HepG2 (cell line): ENCODE measurements at regions not wholly inside any gene's neighbourhood (a gene's known extent, or its start where the extent isn't known, plus 50 kb on each side); places are given as distances from the start of the nearest gene placed in this dataset.
A peak's percentile ranks its signal among the peaks of the same experiment; 100 is the strongest.

ENCODE experiments used
- ATAC-seq: fragments of 200-7000 bp; cut with Tn5 transposase; 3 replicates; pipeline ENCODE4 v1.9.1; 2020; ENCODE audit warnings: mild to moderate bottlenecking, moderate library complexity
- BruUV-seq: library from RNA; stranded (reverse); fragments of 400-500 nt; replicated peaks from 2 replicates; lab custom pipeline; 2021; lab: Mats Ljungman, UMichigan
- CTCF ChIA-PET: fragments of 300-600 bp; formaldehyde crosslinking; extraction: SDS; loops from one replicate; lab custom pipeline; 2021; ENCODE audit warnings: low total read pairs, inconsistent platforms, low intra/inter-chr PET ratio; lab: Yijun Ruan, JAX
- POLR2A ChIA-PET: fragments of 350-600 bp; sonication (Branson Sonifier 250); formaldehyde crosslinking; loops from one replicate; lab custom pipeline; 2020; ENCODE audit warnings: antibody characterized with exemption, inconsistent platforms; lab: Yijun Ruan, JAX
- DNase-seq: peaks from one replicate; pipeline ENCODE4 v3.0.0-alpha.2; 2015; ENCODE audit warnings: low spot score
- FAIRE-seq: peaks from 3 replicates; lab custom pipeline; 2011; peaks lifted over from hg19 to GRCh38; lab: Jason Lieb, UNC
- H2AFZ ChIP-seq: one replicate; pipeline ENCODE4 v1.6.1; 2011; ENCODE audit warnings: low read length, inconsistent platforms
- H3K27ac ChIP-seq: fragments of 300-600 bp; 3 replicates; pipeline ENCODE4 v1.8.0; 2011; ENCODE audit warnings: mixed run types, mild to moderate bottlenecking, mixed read lengths, low read length, inconsistent platforms; ENCODE audit not compliant: insufficient read depth; ENCODE audit errors: extremely low read length
- H3K27me3 ChIP-seq, 2 experiments: fragments of 200-600 bp in 1 of 2; 2 replicates in 1 of 2; 3 replicates in 1 of 2; pipeline versions ENCODE4 v1.6.0 to v1.8.0; 2011; ENCODE audit warnings: low read length in 2 of 2, mild to moderate bottlenecking in 2 of 2, moderate library complexity in 2 of 2, inconsistent platforms in 1 of 2; ENCODE audit not compliant: insufficient read depth in 2 of 2, control insufficient read depth in 1 of 2
- H3K36me3 ChIP-seq, 2 experiments: fragments of 200-600 bp in 1 of 2; replicated peaks in 1 of 2; 2 replicates in 1 of 2; 3 replicates in 1 of 2; pipeline versions ENCODE4 v1.5.1 to v1.8.0; 2011; ENCODE audit warnings: low read length in 2 of 2, inconsistent platforms in 1 of 2; ENCODE audit not compliant: insufficient read depth in 2 of 2, control insufficient read depth in 1 of 2
- H3K4me1 ChIP-seq: 2 replicates; pipeline ENCODE4 v1.5.1; 2012; ENCODE audit warnings: low read length, inconsistent platforms; ENCODE audit not compliant: insufficient read depth
- H3K4me2 ChIP-seq: 2 replicates; pipeline ENCODE4 v1.6.0; 2011; ENCODE audit warnings: low read depth, low read length, inconsistent platforms
- H3K4me3 ChIP-seq, 3 experiments: fragments of 200-600 bp in 1 of 3; sonication (generic), shearing (Covaris generic) in 1 of 3; replicated peaks in 1 of 3; 2 replicates each; pipeline ENCODE4 v1.5.1; 2011 to 2016; ENCODE audit warnings: low read length in 3 of 3, inconsistent platforms in 2 of 3, low read depth in 2 of 3, mild to moderate bottlenecking in 2 of 3, control low read depth in 1 of 3, mixed read lengths in 1 of 3; ENCODE audit not compliant: insufficient read depth in 1 of 3
- H3K79me2 ChIP-seq: one replicate; pipeline ENCODE4 v1.6.1; 2011; ENCODE audit warnings: low read length, inconsistent platforms; ENCODE audit not compliant: insufficient read depth
- H3K9ac ChIP-seq: 2 replicates; pipeline ENCODE4 v1.6.0; 2011; ENCODE audit warnings: mild to moderate bottlenecking, low read depth, low read length, inconsistent platforms; ENCODE audit not compliant: insufficient read depth
- H3K9me3 ChIP-seq: 2 replicates; pipeline ENCODE4 v1.5.1; 2012; ENCODE audit warnings: mild to moderate bottlenecking, low read length
- H4K20me1 ChIP-seq: 2 replicates; pipeline ENCODE4 v1.6.0; 2011; ENCODE audit warnings: inconsistent platforms, mild to moderate bottlenecking, low read length, moderate library complexity; ENCODE audit not compliant: insufficient read depth
- ATF7 ChIP-seq, 2 experiments: fragments of 450-650 bp in 1 of 2; sonication (generic) in 1 of 2; formaldehyde crosslinking in 1 of 2; IDR thresholded peaks; 2 replicates each; pipeline versions ENCODE4 v1.4.0 to v1.6.1; 2016 to 2020; ENCODE audit warnings: antibody characterized with exemption in 1 of 2, mild to moderate bottlenecking in 1 of 2, missing genetic modification reagents in 1 of 2
- ZBTB14 ChIP-seq: sonication (generic); formaldehyde crosslinking; IDR thresholded peaks from 2 replicates; pipeline ENCODE4 v1.4.0; 2020; ENCODE audit warnings: missing genetic modification reagents
- ZNF367 ChIP-seq: sonication (generic); formaldehyde crosslinking; IDR thresholded peaks from 2 replicates; pipeline ENCODE4 v1.4.0; 2020; ENCODE audit warnings: missing genetic modification reagents, borderline replicate concordance
- WGBS: methylation state at CpG from one replicate; pipeline ENCODE4 v1.1.6; 2017; ENCODE audit warnings: low lambda C conversion rate; 5-methylcytosine and 5-hydroxymethylcytosine counted together
- in situ Hi-C: cut with HindIII; loops from 2 replicates; pipeline ENCODE4 v1.10.0; 2017; ENCODE audit warnings: low pct_unique_long_range_greater_than_20kb; ENCODE audit not compliant: extremely low pct_ligation_motif_present
- intact Hi-C: fragments of 100-400 bp; cut with micrococcal nuclease; formaldehyde crosslinking; loops from one replicate; pipeline ENCODE4 v1.10.0; 2022; ENCODE audit not compliant: unreplicated experiment

GRCh38 chr9:105030285-105030684 is 102.3 kb upstream of the ABCA1 start:
- H4K20me1 ChIP-seq, result no peaks in the 10 kb centered on the region
- ChIA-PET CTCF (no interaction called here), POLR2A (no interaction called here)
- H3K79me2 ChIP-seq, result no peaks in the 10 kb centered on the region
- WGBS, result 73% methylated on average over 3 of the region's 3 CpGs
- H2AFZ ChIP-seq, result no peak overlapping the region
- no peaks in the 10 kb centered on the region for H3K9me3 ChIP-seq
- H3K27me3 ChIP-seq, result no peaks in the 10 kb centered on the region
- in situ Hi-C loops, result no loop called here
- H3K27ac ChIP-seq, result no peak overlapping the region
- intact Hi-C loops, result no loop called here
- H3K4me2 ChIP-seq, result no peak overlapping the region
- no peak overlapping the region for H3K4me3 ChIP-seq
- DNase-seq, result no peak
- no peak overlapping the region for H3K9ac ChIP-seq
- no peaks in the 10 kb centered on the region for H3K36me3 ChIP-seq
- no TSS peak for BruUV-seq
- TF ChIP-seq ZNF367 (CRISPR knock-in tag), result no peak
- no peaks in the 10 kb centered on the region for H3K4me1 ChIP-seq
- no peak for ATAC-seq
- FAIRE-seq, result no peak

GRCh38 chr9:105037139-105037538 is 109.2 kb upstream of the ABCA1 start:
- Histone ChIP-seq H3K4me3 (no peak overlapping the region), H3K4me1 (no peaks in the 10 kb centered on the region), H3K4me2 (no peak overlapping the region), H3K36me3 (no peaks in the 10 kb centered on the region), H3K27ac (no peak overlapping the region), H3K9ac (no peak overlapping the region), H3K79me2 (no peaks in the 10 kb centered on the region), H3K27me3 (no peaks in the 10 kb centered on the region), H2AFZ (no peak overlapping the region), H3K9me3 (no peaks in the 10 kb centered on the region), H4K20me1 (no peaks in the 10 kb centered on the region)
- no peak for ATAC-seq
- intact Hi-C loops, result no loop called here
- in situ Hi-C loops, result no loop called here
- no peak for DNase-seq
- POLR2A ChIA-PET, result no interaction called here
- no TSS peak for BruUV-seq
- WGBS, result 0% methylated on average over 1 of the region's 1 CpG
- FAIRE-seq, result no peak
- CTCF ChIA-PET, result no interaction called here
- TF ChIP-seq ATF7 (IDR thresholded peaks at IDR 0.05) (peak; percentile 53), ATF7 (CRISPR knock-in tag; IDR thresholded peaks at IDR 0.05) (no peak), ZBTB14 (CRISPR knock-in tag) (no peak)
